H9 (cell line): ENCODE measurements at regions not wholly inside any gene's neighbourhood (a gene's known extent, or its start where the extent isn't known, plus 50 kb on each side); places are given as distances from the start of the nearest gene placed in this dataset.

Source experiments
- DNase-seq: peaks from one replicate; pipeline ENCODE4 v3.0.0-alpha.2; 2017
- H2AFZ ChIP-seq: one replicate; pipeline ENCODE4 v1.6.1; 2013; ENCODE audit warnings: mild to moderate bottlenecking, low read length, control low read depth, moderate library complexity
- H2AK5ac ChIP-seq: 2 replicates; pipeline ENCODE4 v1.6.1; 2013; ENCODE audit warnings: low read length, control low read depth, mixed read lengths; ENCODE audit not compliant: insufficient read length
- H2BK120ac ChIP-seq: one replicate; pipeline ENCODE4 v1.6.1; 2013; ENCODE audit warnings: low read depth, mild to moderate bottlenecking, low read length, control low read depth, inconsistent platforms; ENCODE audit not compliant: poor library complexity, severe bottlenecking
- H2BK12ac ChIP-seq: 2 replicates; pipeline ENCODE4 v1.6.1; 2013; ENCODE audit warnings: low read length, control low read depth, mixed read lengths, low read depth; ENCODE audit not compliant: insufficient read length
- H2BK15ac ChIP-seq: 2 replicates; pipeline ENCODE4 v1.6.1; 2013; ENCODE audit warnings: low read depth, low read length, control low read depth
- H2BK20ac ChIP-seq: one replicate; pipeline ENCODE4 v1.6.1; 2013; ENCODE audit warnings: low read depth, mild to moderate bottlenecking, low read length, control low read depth, inconsistent platforms; ENCODE audit not compliant: poor library complexity, severe bottlenecking
- H2BK5ac ChIP-seq: 2 replicates; pipeline ENCODE4 v1.6.1; 2013; ENCODE audit warnings: low read length, control low read depth, mixed read lengths; ENCODE audit not compliant: insufficient read length
- H3K14ac ChIP-seq: 2 replicates; pipeline ENCODE4 v1.6.1; 2013; ENCODE audit warnings: low read length, control low read depth; ENCODE audit not compliant: insufficient read depth
- H3K18ac ChIP-seq: 2 replicates; pipeline ENCODE4 v1.6.1; 2013; ENCODE audit warnings: low read depth, mild to moderate bottlenecking, mixed read lengths, low read length, control low read depth; ENCODE audit not compliant: insufficient read length
- H3K23ac ChIP-seq: 2 replicates; pipeline ENCODE4 v1.6.1; 2013; ENCODE audit warnings: low read length, control low read depth, mixed read lengths, low read depth; ENCODE audit not compliant: insufficient read length
- H3K23me2 ChIP-seq: 2 replicates; pipeline ENCODE4 v1.6.1; 2013; ENCODE audit warnings: low read depth, mild to moderate bottlenecking, mixed read lengths, low read length, control low read depth; ENCODE audit not compliant: insufficient read length, poor library complexity, severe bottlenecking
- H3K27ac ChIP-seq: 2 replicates; pipeline ENCODE4 v1.5.1; 2013; ENCODE audit warnings: low read length, control low read depth, mixed read lengths, low read depth; ENCODE audit not compliant: insufficient read length
- H3K27me3 ChIP-seq: 2 replicates; pipeline ENCODE4 v1.6.1; 2013; ENCODE audit warnings: low read length, control low read depth, inconsistent platforms; ENCODE audit not compliant: insufficient read depth
- H3K4ac ChIP-seq: 2 replicates; pipeline ENCODE4 v1.6.1; 2013; ENCODE audit warnings: low read depth, mild to moderate bottlenecking, control low read depth, inconsistent platforms, low read length, moderate library complexity
- H3K4me1 ChIP-seq: 2 replicates; pipeline ENCODE4 v1.6.1; 2013; ENCODE audit warnings: low read length, control low read depth, inconsistent platforms; ENCODE audit not compliant: insufficient read depth
- H3K4me2 ChIP-seq: 2 replicates; pipeline ENCODE4 v1.6.1; 2013; ENCODE audit warnings: low read length, control low read depth, mixed read lengths; ENCODE audit not compliant: insufficient read length, insufficient read depth
- H3K56ac ChIP-seq: 2 replicates; pipeline ENCODE4 v1.6.1; 2013; ENCODE audit warnings: low read depth, mild to moderate bottlenecking, mixed read lengths, low read length, control low read depth; ENCODE audit not compliant: insufficient read length
- H3K79me1 ChIP-seq: 2 replicates; pipeline ENCODE4 v1.6.1; 2013; ENCODE audit warnings: low read depth, mild to moderate bottlenecking, moderate library complexity, low read length, control low read depth, inconsistent platforms; ENCODE audit not compliant: insufficient read depth, poor library complexity, severe bottlenecking
- H3K79me2 ChIP-seq: 2 replicates; pipeline ENCODE4 v1.6.1; 2013; ENCODE audit warnings: low read length, control low read depth, inconsistent platforms; ENCODE audit not compliant: insufficient read depth
- H3K9ac ChIP-seq: 2 replicates; pipeline ENCODE4 v1.6.1; 2013; ENCODE audit warnings: low read length, control low read depth, mixed read lengths; ENCODE audit not compliant: insufficient read length; ENCODE audit errors: extremely low read depth
- H3K9me3 ChIP-seq: one replicate; pipeline ENCODE4 v1.6.1; 2013; ENCODE audit warnings: low read depth, low read length, inconsistent platforms; ENCODE audit not compliant: control insufficient read depth
- H3T11ph ChIP-seq: one replicate; pipeline ENCODE4 v1.6.1; 2013; ENCODE audit warnings: mild to moderate bottlenecking, low read length, control low read depth, inconsistent platforms
- H4K20me1 ChIP-seq: one replicate; pipeline ENCODE4 v1.6.1; 2013; ENCODE audit not compliant: control insufficient read depth, insufficient read length, insufficient read depth
- H4K5ac ChIP-seq: 2 replicates; pipeline ENCODE4 v1.6.1; 2013; ENCODE audit warnings: low read depth, mild to moderate bottlenecking, mixed read lengths, low read length, control low read depth; ENCODE audit not compliant: insufficient read length
- H4K8ac ChIP-seq: replicated peaks from 2 replicates; pipeline ENCODE4 v1.6.1; 2013; ENCODE audit warnings: low read length, control low read depth, mixed read lengths, low read depth; ENCODE audit not compliant: insufficient read length
- H4K91ac ChIP-seq: 2 replicates; pipeline ENCODE4 v1.6.1; 2013; ENCODE audit warnings: low read depth, mild to moderate bottlenecking, moderate library complexity, mixed read lengths, low read length, control low read depth; ENCODE audit not compliant: insufficient read length
- H3K27ac Mint-ChIP-seq, 3 experiments: 2 replicates in 2 of 3; 3 replicates in 1 of 3; pipeline ENCODE4 v1.8.0; 2020 to 2021; ENCODE audit warnings: mixed read lengths in 3 of 3, mild to moderate bottlenecking in 1 of 3, moderate library complexity in 1 of 3
- H3K27me3 Mint-ChIP-seq: 2 replicates; pipeline ENCODE4 v1.8.0; 2021; ENCODE audit warnings: low read depth, mild to moderate bottlenecking, moderate library complexity, mixed read lengths
- H3K36me3 Mint-ChIP-seq, 3 experiments: 2 replicates in 2 of 3; 3 replicates in 1 of 3; pipeline ENCODE4 v1.8.0; 2020 to 2021; ENCODE audit warnings: low read depth in 3 of 3, mixed read lengths in 3 of 3; ENCODE audit not compliant: insufficient read depth in 1 of 3
- H3K4me1 Mint-ChIP-seq, 2 experiments: 2 replicates each; pipeline ENCODE4 v1.8.0; 2020; ENCODE audit warnings: mixed read lengths in 2 of 2
- H3K4me3 Mint-ChIP-seq, 2 experiments: 2 replicates in 1 of 2; 3 replicates in 1 of 2; pipeline ENCODE4 v1.8.0; 2020 to 2021; ENCODE audit warnings: mild to moderate bottlenecking in 2 of 2, mixed read lengths in 2 of 2, moderate library complexity in 1 of 2
- H3K9me3 Mint-ChIP-seq, 2 experiments: 2 replicates in 1 of 2; 3 replicates in 1 of 2; pipeline ENCODE4 v1.8.0; 2020; ENCODE audit warnings: mild to moderate bottlenecking in 2 of 2, mixed read lengths in 2 of 2, moderate library complexity in 1 of 2
- TF ChIP-seq, protein P1 (sequence below): fragments of 200-600 bp; sonication (generic); conservative IDR thresholded peaks from 3 replicates; pipeline ENCODE4 v1.8.0; 2021; ENCODE audit warnings: antibody characterized with exemption, mild to moderate bottlenecking

DNA sequence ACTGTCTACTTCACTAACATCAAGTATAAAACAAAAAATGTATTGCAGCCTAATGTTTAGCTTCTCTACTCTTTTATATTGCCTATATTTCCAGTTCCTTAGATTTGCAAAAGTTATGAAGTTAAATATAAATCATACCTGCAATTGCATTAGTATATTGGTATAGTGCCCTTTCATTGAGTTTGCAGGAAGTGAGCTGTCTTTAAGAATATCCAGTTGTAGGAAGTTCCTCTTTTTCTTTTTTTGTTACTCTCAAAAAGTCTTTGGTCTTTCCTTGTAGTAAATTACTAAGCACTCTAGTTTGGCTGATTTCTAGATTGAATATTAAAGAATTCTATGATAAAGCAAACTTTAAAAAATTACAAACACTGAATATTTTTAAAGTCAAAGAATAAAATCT lies 71.3 kb upstream of the FN1 start:
- H3K9ac ChIP-seq: no peak overlapping the region
- H3K79me1 ChIP-seq: no peaks in the 10 kb centered on the region
- no peak overlapping the region for H3K56ac ChIP-seq
- no peak overlapping the region for H4K5ac ChIP-seq
- H4K8ac ChIP-seq: no peak overlapping the region
- Mint-ChIP-seq H3K27ac (no peak overlapping the region), H3K4me1 (no peaks in the 10 kb centered on the region), H3K36me3 (no peaks in the 10 kb centered on the region), H3K4me3 (no peak overlapping the region), H3K9me3 (no peaks in the 10 kb centered on the region), H3K27me3 (no peaks in the 10 kb centered on the region)
- H3K23ac ChIP-seq: no peak overlapping the region
- H2BK15ac ChIP-seq: no peak overlapping the region
- H3K9me3 ChIP-seq: no peaks in the 10 kb centered on the region
- no peak overlapping the region for H2BK20ac ChIP-seq
- H3K27ac ChIP-seq: no peak overlapping the region
- no peak for DNase-seq
- no peaks in the 10 kb centered on the region for H3K79me2 ChIP-seq
- H2BK5ac ChIP-seq: no peak overlapping the region
- no peak overlapping the region for H3K4ac ChIP-seq
- H3K27me3 ChIP-seq: no peaks in the 10 kb centered on the region
- no peak overlapping the region for H2AK5ac ChIP-seq
- H2BK120ac ChIP-seq: no peak overlapping the region
- no peak overlapping the region for H2AFZ ChIP-seq
- no peak overlapping the region for H2BK12ac ChIP-seq
- no peak overlapping the region for H3K4me2 ChIP-seq
- no peaks in the 10 kb centered on the region for H3K4me1 ChIP-seq
- H3T11ph ChIP-seq: no peak overlapping the region
- no peak overlapping the region for H3K18ac ChIP-seq
- H3K14ac ChIP-seq: no peak overlapping the region
- H4K20me1 ChIP-seq: no peaks in the 10 kb centered on the region
- TF ChIP-seq, protein P1, sequence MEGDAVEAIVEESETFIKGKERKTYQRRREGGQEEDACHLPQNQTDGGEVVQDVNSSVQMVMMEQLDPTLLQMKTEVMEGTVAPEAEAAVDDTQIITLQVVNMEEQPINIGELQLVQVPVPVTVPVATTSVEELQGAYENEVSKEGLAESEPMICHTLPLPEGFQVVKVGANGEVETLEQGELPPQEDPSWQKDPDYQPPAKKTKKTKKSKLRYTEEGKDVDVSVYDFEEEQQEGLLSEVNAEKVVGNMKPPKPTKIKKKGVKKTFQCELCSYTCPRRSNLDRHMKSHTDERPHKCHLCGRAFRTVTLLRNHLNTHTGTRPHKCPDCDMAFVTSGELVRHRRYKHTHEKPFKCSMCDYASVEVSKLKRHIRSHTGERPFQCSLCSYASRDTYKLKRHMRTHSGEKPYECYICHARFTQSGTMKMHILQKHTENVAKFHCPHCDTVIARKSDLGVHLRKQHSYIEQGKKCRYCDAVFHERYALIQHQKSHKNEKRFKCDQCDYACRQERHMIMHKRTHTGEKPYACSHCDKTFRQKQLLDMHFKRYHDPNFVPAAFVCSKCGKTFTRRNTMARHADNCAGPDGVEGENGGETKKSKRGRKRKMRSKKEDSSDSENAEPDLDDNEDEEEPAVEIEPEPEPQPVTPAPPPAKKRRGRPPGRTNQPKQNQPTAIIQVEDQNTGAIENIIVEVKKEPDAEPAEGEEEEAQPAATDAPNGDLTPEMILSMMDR: no peak
- H4K91ac ChIP-seq: no peak overlapping the region
- no peaks in the 10 kb centered on the region for H3K23me2 ChIP-seq
